Endothelial cell (in vitro differentiated cells): ENCODE measurements at regions not wholly inside any gene's neighbourhood (a gene's known extent, or its start where the extent isn't known, plus 50 kb on each side); places are given as distances from the start of the nearest gene placed in this dataset.
A peak's percentile ranks its signal among the peaks of the same experiment; 100 is the strongest.

Experiments used
- DNase-seq: peaks from one replicate; pipeline ENCODE4 v3.0.0; 2021; ENCODE audit warnings: low spot score
- H3K27ac Mint-ChIP-seq: one replicate; pipeline ENCODE4 v1.8.0; 2021; ENCODE audit warnings: mixed read lengths, inconsistent platforms; ENCODE audit not compliant: unreplicated experiment
- H3K27me3 Mint-ChIP-seq: one replicate; pipeline ENCODE4 v1.8.0; 2021; ENCODE audit warnings: mild to moderate bottlenecking, moderate library complexity, mixed read lengths, inconsistent platforms; ENCODE audit not compliant: unreplicated experiment
- H3K36me3 Mint-ChIP-seq: one replicate; pipeline ENCODE4 v1.8.0; 2021; ENCODE audit warnings: mild to moderate bottlenecking, low read depth, mixed read lengths, inconsistent platforms; ENCODE audit not compliant: unreplicated experiment
- H3K4me1 Mint-ChIP-seq: one replicate; pipeline ENCODE4 v1.8.0; 2021; ENCODE audit warnings: mild to moderate bottlenecking, mixed read lengths, inconsistent platforms; ENCODE audit not compliant: unreplicated experiment
- H3K4me3 Mint-ChIP-seq: one replicate; pipeline ENCODE4 v1.8.0; 2021; ENCODE audit warnings: mild to moderate bottlenecking, mixed read lengths, inconsistent platforms; ENCODE audit not compliant: unreplicated experiment
- H3K9me3 Mint-ChIP-seq: one replicate; pipeline ENCODE4 v1.8.0; 2021; ENCODE audit warnings: mixed read lengths, inconsistent platforms; ENCODE audit not compliant: unreplicated experiment
- CTCF ChIP-seq: fragments of 200-600 bp; sonication (generic); IDR thresholded peaks from one replicate; pipeline ENCODE4 v1.5.0; 2021; ENCODE audit warnings: antibody characterized with exemption; ENCODE audit not compliant: unreplicated experiment

GRCh38 chr11:129259931-129260348 lies 67.8 kb upstream of the ARHGAP32 start:
- H3K27ac Mint-ChIP-seq = peak overlapping the region; percentile 32
- peaks cover 1% of the 10 kb centered on the region for H3K27me3 Mint-ChIP-seq
- H3K36me3 Mint-ChIP-seq = no peaks in the 10 kb centered on the region
- no peak for DNase-seq
- no peak for TF ChIP-seq CTCF
- H3K9me3 Mint-ChIP-seq = no peaks in the 10 kb centered on the region
- no peak overlapping the region for H3K4me3 Mint-ChIP-seq
- peaks cover 15% of the 10 kb centered on the region for H3K4me1 Mint-ChIP-seq

- TF ChIP-seq CTCF = no peak
- Mint-ChIP-seq H3K4me3 (no peak overlapping the region), H3K27ac (no peak overlapping the region), H3K9me3 (no peaks in the 10 kb centered on the region), H3K36me3 (no peaks in the 10 kb centered on the region), H3K4me1 (peaks cover 15% of the 10 kb centered on the region), H3K27me3 (no peaks in the 10 kb centered on the region)
- DNase-seq = no peak
These were observed 66.1 kb upstream of the ARHGAP32 start for GRCh38 chr11:129258205-129258604.

- peaks cover 15% of the 10 kb centered on the region for H3K4me1 Mint-ChIP-seq
These were observed 65.4 kb upstream of the ARHGAP32 start for GRCh38 chr11:129257512-129257911.

GRCh38 chr11:129252621-129253020 lies 60.5 kb upstream of the ARHGAP32 start:
- no peak for TF ChIP-seq CTCF
- H3K27ac Mint-ChIP-seq = peak overlapping the region; percentile 5
- H3K9me3 Mint-ChIP-seq = no peaks in the 10 kb centered on the region
- no peaks in the 10 kb centered on the region for H3K36me3 Mint-ChIP-seq
- no peaks in the 10 kb centered on the region for H3K27me3 Mint-ChIP-seq
- no peak overlapping the region for H3K4me3 Mint-ChIP-seq
- DNase-seq = no peak
- no peaks in the 10 kb centered on the region for H3K4me1 Mint-ChIP-seq

More at GRCh38 chr11:129257512-129257911, 65.4 kb upstream of the ARHGAP32 start:
- Mint-ChIP-seq H3K36me3 (no peaks in the 10 kb centered on the region), H3K9me3 (no peaks in the 10 kb centered on the region), H3K27me3 (no peaks in the 10 kb centered on the region), H3K27ac (no peak overlapping the region), H3K4me3 (no peak overlapping the region)
- TF ChIP-seq CTCF = no peak
- DNase-seq = no peak

- Mint-ChIP-seq H3K36me3 (no peaks in the 10 kb centered on the region), H3K4me3 (no peak overlapping the region), H3K27me3 (no peaks in the 10 kb centered on the region), H3K27ac (no peak overlapping the region), H3K4me1 (peaks cover 3% of the 10 kb centered on the region), H3K9me3 (no peaks in the 10 kb centered on the region)
- no peak for TF ChIP-seq CTCF
- no peak for DNase-seq
These were observed 58.9 kb upstream of the ARHGAP32 start for GRCh38 chr11:129251067-129251466.
